ENCODE measurements at regions not wholly inside any gene's neighbourhood (a gene's known extent, or its start where the extent isn't known, plus 50 kb on each side); places are given as distances from the start of the nearest gene placed in this dataset.

DNA sequence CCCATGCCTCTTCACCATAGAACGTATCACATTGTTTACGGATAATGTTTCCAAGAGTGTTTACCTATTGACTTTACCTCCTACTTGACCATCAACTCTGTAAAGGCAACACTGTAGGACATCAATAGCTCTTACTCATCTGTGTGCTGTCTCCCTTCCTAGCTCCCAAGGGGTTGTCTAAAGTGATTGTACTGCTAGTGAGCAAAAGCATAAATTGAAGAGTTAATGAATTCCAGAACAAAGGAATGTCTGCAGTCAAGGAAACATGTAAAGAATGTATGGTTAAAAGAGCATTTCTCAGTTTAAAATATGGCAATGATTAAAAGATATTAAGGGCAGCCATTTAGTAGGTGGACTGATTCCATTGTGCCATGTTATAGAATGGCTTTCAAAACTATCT lies 985.4 kb downstream of the TBC1D32 start:
- Histone ChIP-seq H3K27ac (no peak overlapping the region), H3K36me3 (replicated peaks) (no peaks in the 10 kb centered on the region), H3K27me3 (replicated peaks) (no peaks in the 10 kb centered on the region), H3K4me3 (ENCODE audit: low read depth, low read length) (no peak overlapping the region)
- DNase-seq = no peak
- in situ Hi-C loops (cut with HindIII; ENCODE audit: low pct_ligation_motif_present, low sequenced_read_pairs) = no loop called here
- TF ChIP-seq, protein P1, sequence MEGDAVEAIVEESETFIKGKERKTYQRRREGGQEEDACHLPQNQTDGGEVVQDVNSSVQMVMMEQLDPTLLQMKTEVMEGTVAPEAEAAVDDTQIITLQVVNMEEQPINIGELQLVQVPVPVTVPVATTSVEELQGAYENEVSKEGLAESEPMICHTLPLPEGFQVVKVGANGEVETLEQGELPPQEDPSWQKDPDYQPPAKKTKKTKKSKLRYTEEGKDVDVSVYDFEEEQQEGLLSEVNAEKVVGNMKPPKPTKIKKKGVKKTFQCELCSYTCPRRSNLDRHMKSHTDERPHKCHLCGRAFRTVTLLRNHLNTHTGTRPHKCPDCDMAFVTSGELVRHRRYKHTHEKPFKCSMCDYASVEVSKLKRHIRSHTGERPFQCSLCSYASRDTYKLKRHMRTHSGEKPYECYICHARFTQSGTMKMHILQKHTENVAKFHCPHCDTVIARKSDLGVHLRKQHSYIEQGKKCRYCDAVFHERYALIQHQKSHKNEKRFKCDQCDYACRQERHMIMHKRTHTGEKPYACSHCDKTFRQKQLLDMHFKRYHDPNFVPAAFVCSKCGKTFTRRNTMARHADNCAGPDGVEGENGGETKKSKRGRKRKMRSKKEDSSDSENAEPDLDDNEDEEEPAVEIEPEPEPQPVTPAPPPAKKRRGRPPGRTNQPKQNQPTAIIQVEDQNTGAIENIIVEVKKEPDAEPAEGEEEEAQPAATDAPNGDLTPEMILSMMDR (IDR thresholded peaks at IDR 0.05; ENCODE audit: low read depth, low read length, missing control alignments) = no peak

DNA sequence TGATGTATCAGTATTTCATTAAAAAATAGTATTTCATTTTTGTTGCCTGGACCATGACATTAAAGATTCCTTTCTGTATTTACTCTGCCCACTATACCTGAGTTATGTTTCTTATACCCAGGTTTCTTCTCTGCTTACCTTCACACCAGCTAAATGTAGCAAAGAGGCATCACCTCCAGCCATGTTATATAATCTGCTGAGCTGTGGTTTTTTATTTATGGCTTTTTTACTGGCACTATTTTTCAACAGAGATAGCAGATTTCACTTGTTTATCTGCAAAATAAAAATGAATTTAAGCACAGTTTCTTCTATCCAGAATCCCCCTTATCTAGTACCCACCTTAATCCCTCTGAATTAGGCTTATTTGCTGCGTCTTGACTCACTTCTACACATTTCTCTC lies 979.0 kb upstream of the MAN1A1 start:
- no peaks in the 10 kb centered on the region for H3K36me3 ChIP-seq (replicated peaks)
- no peak for DNase-seq
- in situ Hi-C loops (cut with HindIII; ENCODE audit: low pct_ligation_motif_present, low sequenced_read_pairs) = no loop called here
- no peak overlapping the region for H3K27ac ChIP-seq
- TF ChIP-seq, protein P1 (IDR thresholded peaks at IDR 0.05; ENCODE audit: low read depth, low read length, missing control alignments) = no peak
- H3K4me3 ChIP-seq (ENCODE audit: low read depth, low read length) = no peak overlapping the region
- no peaks in the 10 kb centered on the region for H3K27me3 ChIP-seq (replicated peaks)

DNA sequence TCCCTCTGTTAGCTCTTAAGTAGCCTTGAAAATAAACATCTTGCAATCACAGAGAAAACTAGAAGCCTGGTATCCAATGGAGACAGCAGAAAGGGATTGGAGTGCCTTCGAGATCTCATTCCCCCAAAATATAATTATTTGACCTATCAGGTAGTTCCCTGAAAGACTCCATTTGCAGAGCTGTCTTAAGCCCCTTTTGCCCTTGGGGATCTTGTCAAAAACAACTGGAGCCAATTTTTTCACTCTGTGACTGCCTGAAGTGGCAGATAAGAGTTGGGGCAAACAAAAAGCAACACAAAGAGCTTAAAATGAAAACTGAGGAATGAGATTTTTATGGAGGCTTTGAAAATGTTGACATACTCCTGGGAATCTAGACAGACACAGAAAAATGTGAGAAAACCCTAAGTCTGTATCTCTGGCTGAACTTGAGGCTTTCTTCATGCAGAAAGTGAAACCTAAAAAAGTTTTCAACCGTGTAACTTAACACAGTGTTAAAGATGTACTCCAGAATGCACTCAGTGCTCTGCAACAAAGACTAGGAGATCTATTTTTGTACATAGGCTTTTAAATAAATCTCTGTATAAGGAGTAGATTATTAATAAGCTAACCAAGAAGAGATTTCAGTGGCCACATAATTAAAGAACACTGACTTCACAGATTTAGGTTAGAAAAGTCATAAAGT lies 971.1 kb upstream of the MAN1A1 start:
- H3K27me3 ChIP-seq (replicated peaks) = no peaks in the 10 kb centered on the region
- TF ChIP-seq, protein P1 (IDR thresholded peaks at IDR 0.05; ENCODE audit: low read depth, low read length, missing control alignments) = no peak
- no peak overlapping the region for H3K4me3 ChIP-seq (ENCODE audit: low read depth, low read length)
- H3K27ac ChIP-seq = no peak overlapping the region
- no peaks in the 10 kb centered on the region for H3K36me3 ChIP-seq (replicated peaks)
- in situ Hi-C loops (cut with HindIII; ENCODE audit: low pct_ligation_motif_present, low sequenced_read_pairs) = no loop called here
- DNase-seq = no peak

DNA sequence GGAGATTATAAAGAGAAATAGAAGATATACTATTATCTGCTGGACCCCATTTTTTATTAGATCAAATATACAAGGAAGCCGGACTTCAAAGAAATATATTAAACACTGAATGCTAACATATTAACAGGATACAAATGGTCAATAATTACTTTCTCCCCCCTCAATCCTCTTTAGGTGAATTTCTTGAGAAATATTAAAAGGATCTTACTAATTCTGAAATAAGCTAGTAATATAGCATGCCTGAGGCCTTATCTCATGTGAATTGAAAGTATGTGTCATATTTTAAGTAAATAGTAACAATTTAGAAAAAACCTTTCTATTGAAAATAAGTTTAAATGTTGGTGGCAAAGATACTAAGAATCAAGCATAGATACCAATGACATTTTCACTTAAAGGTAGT lies 954.7 kb upstream of the MAN1A1 start:
- no peak for DNase-seq
- H3K27ac ChIP-seq = no peak overlapping the region
- TF ChIP-seq, protein P1 (IDR thresholded peaks at IDR 0.05; ENCODE audit: low read depth, low read length, missing control alignments) = no peak
- no peak overlapping the region for H3K4me3 ChIP-seq (ENCODE audit: low read depth, low read length)
- H3K27me3 ChIP-seq (replicated peaks) = no peaks in the 10 kb centered on the region
- no peaks in the 10 kb centered on the region for H3K36me3 ChIP-seq (replicated peaks)
- in situ Hi-C loops (cut with HindIII; ENCODE audit: low pct_ligation_motif_present, low sequenced_read_pairs) = no loop called here

DNA sequence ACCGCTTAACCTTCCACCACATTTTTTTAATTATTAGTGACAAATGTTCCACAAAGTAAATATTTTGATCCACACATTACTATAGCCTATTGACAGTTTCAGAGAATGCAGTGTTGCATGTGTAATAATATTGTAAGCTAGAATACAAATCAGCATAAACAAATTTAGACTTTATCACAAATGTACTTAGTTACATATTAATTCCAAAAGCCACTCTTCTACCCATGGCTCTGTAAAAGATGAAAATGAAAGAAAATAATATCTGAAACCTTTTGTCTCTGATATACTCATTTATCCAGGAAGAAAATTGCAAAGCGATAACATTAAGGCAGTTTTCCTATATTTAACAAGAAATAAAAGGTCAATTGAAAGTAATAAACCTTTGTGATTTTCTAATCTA lies 954.0 kb upstream of the MAN1A1 start:
- Histone ChIP-seq H3K36me3 (replicated peaks) (no peaks in the 10 kb centered on the region), H3K27me3 (replicated peaks) (no peaks in the 10 kb centered on the region), H3K4me3 (ENCODE audit: low read depth, low read length) (no peak overlapping the region), H3K27ac (no peak overlapping the region)
- DNase-seq = no peak
- TF ChIP-seq, protein P1 (IDR thresholded peaks at IDR 0.05; ENCODE audit: low read depth, low read length, missing control alignments) = no peak
- in situ Hi-C loops (cut with HindIII; ENCODE audit: low pct_ligation_motif_present, low sequenced_read_pairs) = no loop called here

DNA sequence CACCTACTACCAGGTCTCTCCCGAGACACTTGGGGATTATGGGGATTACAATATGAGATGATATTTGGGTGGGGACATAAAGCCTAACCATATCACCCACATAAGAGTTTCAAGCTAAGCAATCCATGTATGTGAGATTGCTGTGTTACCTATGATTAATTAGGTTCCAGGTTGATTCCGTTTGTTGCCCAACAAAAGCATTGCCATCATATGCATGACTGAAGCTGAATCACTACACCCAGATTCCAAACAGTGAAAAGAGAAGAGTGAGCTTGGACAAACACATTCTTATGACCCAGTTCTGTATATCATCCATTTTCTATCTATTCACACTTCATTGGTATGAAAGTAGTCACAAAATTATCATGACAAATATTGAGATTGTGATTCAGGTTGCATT lies 952.5 kb upstream of the MAN1A1 start:
- no peak for DNase-seq
- no peaks in the 10 kb centered on the region for H3K27me3 ChIP-seq (replicated peaks)
- H3K36me3 ChIP-seq (replicated peaks) = no peaks in the 10 kb centered on the region
- H3K27ac ChIP-seq = no peak overlapping the region
- H3K4me3 ChIP-seq (ENCODE audit: low read depth, low read length) = no peak overlapping the region
- TF ChIP-seq, protein P1 (IDR thresholded peaks at IDR 0.05; ENCODE audit: low read depth, low read length, missing control alignments) = no peak
- in situ Hi-C loops (cut with HindIII; ENCODE audit: low pct_ligation_motif_present, low sequenced_read_pairs) = no loop called here

Data from brain microvascular endothelial cell (primary cell).